Retinal pigment epithelial cell (primary cell): ENCODE measurements at regions not wholly inside any gene's neighbourhood (a gene's known extent, or its start where the extent isn't known, plus 50 kb on each side); places are given as distances from the start of the nearest gene placed in this dataset.

Source experiments
- DNase-seq: peaks from one replicate; pipeline ENCODE4 v3.0.0-alpha.2; 2010; ENCODE audit warnings: low read depth
- H3K4me3 ChIP-seq: 2 replicates; pipeline ENCODE4 v1.5.1; 2011; ENCODE audit warnings: mild to moderate bottlenecking, low read length, control low read depth, moderate library complexity
- CTCF ChIP-seq: conservative IDR thresholded peaks from 2 replicates; pipeline ENCODE4 v1.5.1; 2011; ENCODE audit warnings: low read depth, low read length, control low read depth, inconsistent platforms

- H3K4me3 ChIP-seq: no peak overlapping the region
- no peak for TF ChIP-seq CTCF
- no peak for DNase-seq
These were observed 455.2 kb upstream of the ADAMTS16 start for GRCh38 chr5:4684946-4685345.

- DNase-seq: no peak
- no peak overlapping the region for H3K4me3 ChIP-seq
- no peak for TF ChIP-seq CTCF
These were observed 441.5 kb upstream of the ADAMTS16 start for GRCh38 chr5:4698596-4698995.

- H3K4me3 ChIP-seq: no peak overlapping the region
- TF ChIP-seq CTCF: no peak
- no peak for DNase-seq
These were observed 440.5 kb upstream of the ADAMTS16 start for GRCh38 chr5:4699592-4699991.

GRCh38 chr5:4700069-4700468 lies 440.1 kb upstream of the ADAMTS16 start:
- H3K4me3 ChIP-seq: no peak overlapping the region
- DNase-seq: no peak
- TF ChIP-seq CTCF: peak; percentile 43

- TF ChIP-seq CTCF: no peak
- DNase-seq: no peak
- H3K4me3 ChIP-seq: no peak overlapping the region
These were observed 439.3 kb upstream of the ADAMTS16 start for GRCh38 chr5:4700871-4701270.

GRCh38 chr5:4703931-4704458 lies 436.1 kb upstream of the ADAMTS16 start:
- no peak overlapping the region for H3K4me3 ChIP-seq
- TF ChIP-seq CTCF: no peak

GRCh38 chr5:4704951-4705350 lies 435.2 kb upstream of the ADAMTS16 start:
- DNase-seq: no peak
- no peak for TF ChIP-seq CTCF
- no peak overlapping the region for H3K4me3 ChIP-seq

More at GRCh38 chr5:4703931-4704458, 436.1 kb upstream of the ADAMTS16 start:
- no peak for DNase-seq
